Activated CD4-positive, alpha-beta T cell treated with anti-CD3 and anti-CD28 coated beads, Interleukin-2, amount 50 U/mL, for 16 hours (primary cell): ENCODE measurements at regions not wholly inside any gene's neighbourhood (a gene's known extent, or its start where the extent isn't known, plus 50 kb on each side); places are given as distances from the start of the nearest gene placed in this dataset.
A peak's percentile ranks its signal among the peaks of the same experiment; 100 is the strongest.

Source experiments
- DNase-seq: peaks from one replicate; pipeline ENCODE4 v3.0.0-alpha.2; 2020

DNA sequence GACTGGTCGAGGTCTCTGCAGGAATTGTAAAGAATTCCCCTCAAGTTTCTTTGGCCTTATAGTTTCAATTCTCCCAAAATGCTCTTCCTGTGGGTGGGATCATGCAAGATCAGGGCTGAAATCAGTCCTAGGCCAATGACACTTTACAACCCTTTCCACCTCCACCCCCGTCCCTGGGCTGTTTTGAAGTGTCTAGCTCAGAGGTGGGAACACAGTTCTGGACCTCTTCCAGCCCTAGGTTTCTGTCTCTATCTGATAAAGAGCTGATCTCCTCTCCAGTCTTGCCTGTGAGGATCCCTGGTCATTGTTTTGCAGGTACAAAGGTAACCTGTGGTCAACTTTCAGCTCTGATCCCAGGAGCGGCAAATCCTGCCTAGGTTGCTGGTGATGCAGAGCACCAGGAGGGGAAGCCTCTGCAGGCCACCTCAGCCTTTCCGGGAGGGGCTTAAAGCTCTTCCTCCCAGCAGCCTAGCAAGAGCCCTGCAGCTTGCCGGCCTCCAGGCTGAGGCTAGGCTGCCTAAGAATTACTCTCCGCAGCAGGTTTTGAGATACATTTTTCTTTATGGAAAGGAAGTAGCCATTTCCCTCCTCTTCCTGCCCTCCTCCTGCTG is 69.8 kb upstream of the WIPF1 start:
- no peak for DNase-seq

DNA sequence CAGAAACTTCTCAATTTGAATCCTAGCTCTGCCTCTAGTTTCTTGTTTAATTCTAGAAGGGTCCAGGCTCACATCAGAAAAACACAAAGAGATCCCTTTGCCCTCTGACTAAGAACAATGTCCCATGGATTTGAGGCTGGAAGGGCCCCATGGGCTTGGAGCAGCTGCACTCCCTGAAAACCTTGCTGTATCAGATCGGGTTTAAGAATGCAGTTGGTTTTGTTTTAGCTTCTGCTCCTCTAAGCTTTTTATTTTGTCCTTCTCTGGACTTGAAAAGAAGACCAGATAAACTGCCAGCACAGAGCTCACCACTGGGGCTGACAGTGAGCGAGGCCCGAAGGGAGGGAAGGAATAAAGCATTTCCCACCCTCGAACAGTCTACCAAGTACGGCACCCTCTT is 69.2 kb upstream of the WIPF1 start:
- DNase-seq: no peak

DNA sequence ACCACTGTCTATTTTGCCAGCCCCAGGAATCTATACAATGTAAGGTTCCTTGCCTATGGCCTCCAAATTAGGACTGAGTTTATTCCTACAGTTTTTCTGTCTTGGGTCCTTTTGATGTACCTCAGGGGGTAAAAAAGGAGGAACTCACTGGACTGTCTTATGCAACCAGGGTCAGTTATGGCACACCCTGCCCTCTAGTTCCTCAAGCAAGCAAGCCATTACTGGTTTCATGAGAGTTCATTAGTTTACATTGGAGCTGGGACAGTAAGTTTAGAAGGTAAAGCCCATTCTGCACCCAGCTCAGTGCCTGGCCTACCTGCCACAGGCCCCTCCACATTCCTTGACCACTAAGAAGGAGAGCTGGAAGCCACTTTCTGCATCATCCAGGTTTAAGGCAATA is 68.7 kb upstream of the WIPF1 start:
- DNase-seq: no peak

GRCh38 chr2:174664084-174664759 is 66.6 kb upstream of the WIPF1 start:
- no peak for DNase-seq

DNA sequence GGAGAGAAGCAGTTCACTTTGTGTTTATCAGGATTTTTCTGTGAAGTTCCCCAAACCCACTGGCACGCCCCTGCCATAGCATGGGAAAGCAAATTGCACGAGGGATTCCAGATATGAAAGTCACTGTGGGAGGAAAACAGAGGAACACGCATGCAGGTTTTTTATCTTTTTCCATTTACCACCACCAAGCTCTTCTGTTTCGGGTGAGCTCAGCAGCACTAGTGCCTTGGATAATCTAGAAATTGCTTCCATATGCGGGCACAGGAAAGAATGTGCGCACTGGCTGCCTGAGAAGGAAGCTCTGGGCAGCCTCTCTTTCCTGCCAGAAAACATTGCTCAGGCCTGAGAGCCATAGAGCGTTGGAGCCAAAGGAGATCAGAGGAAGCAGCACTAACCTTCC is 65.9 kb upstream of the WIPF1 start:
- no peak for DNase-seq

DNA sequence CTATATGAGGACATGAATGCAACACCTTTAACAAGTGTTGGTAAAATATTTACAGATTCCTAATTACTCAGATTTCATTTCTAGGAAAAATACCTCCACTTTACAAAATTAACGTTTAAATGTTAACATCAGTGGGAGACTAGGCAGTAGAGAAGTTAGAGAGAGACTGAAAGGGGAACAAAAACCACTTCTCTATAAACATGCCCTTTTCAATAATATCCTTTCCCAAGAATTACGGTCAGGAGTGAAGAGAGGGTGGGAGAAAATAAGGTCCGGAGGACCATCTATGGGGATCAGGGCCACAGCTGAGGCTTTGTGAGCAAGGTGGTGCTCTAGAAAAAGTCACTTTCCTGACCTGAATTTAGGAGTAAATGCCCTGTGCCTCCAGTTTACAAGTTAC is 65.3 kb upstream of the WIPF1 start:
- DNase-seq: no peak

DNA sequence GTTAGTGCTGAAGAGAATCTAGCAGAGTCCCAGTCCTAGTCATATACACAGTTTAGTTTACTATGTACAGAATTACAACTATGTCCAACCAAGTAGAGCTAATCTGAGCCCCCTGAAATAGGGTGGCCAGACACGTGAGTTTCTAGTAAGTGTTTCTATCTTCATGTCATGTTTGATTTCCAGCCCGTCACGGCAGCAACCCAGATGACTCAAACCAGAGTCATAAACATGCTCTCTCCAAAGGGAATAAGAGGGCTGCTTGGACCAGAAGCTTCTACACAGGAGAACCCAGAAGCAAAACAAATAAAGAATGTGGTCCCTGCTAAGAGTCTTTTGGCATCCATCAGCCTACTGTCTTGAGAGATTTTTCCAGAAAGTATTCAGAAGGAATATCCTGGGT is 64.9 kb upstream of the WIPF1 start:
- no peak for DNase-seq

- DNase-seq: no peak
Measured at GRCh38 chr2:174660984-174661675, 63.5 kb upstream of the WIPF1 start.

GRCh38 chr2:174659069-174659900 is 61.7 kb upstream of the WIPF1 start:
- DNase-seq: peak; percentile 66

GRCh38 chr2:174656676-174657176 is 59.1 kb upstream of the WIPF1 start:
- no peak for DNase-seq

GRCh38 chr2:174656035-174656434 is 58.4 kb upstream of the WIPF1 start:
- DNase-seq: no peak

- DNase-seq: no peak
Measured at GRCh38 chr2:174654419-174654941, 56.9 kb upstream of the WIPF1 start.

DNA sequence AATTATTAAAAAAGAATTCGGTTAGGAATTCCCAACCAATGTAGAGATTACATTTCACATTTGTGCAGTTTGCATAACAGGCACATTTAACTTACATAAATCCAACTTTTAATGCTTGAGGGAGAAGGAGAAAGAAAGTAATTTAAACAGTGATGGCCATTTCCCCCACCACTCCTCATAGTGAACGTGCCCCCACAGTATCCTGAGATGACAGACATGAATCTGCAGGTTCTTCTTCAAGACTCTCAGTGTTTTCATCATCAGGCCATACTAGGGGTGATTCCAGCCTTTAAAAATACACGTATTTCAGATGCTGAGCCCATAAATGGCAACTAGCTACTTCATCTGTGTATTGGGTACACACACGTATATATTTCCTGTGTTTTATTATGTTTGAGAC is 51.3 kb upstream of the WIPF1 start:
- no peak for DNase-seq
